GM19452 (cell line): ENCODE measurements at regions not wholly inside any gene's neighbourhood (a gene's known extent, or its start where the extent isn't known, plus 50 kb on each side); places are given as distances from the start of the nearest gene placed in this dataset.
"Not testable (repeated sequence)": the region's sequence is repeated elsewhere in the genome, so short reads cannot be mapped to it uniquely, and the experiment has no call there.

Experiments used
- ATAC-seq: cut with Tn5 transposase; IDR thresholded peaks from one replicate; pipeline ENCODE4 v1.9.1; 2021; ENCODE audit not compliant: unreplicated experiment

GRCh38 chr2:219726916-219727315 is 99.5 kb downstream of the SLC4A3 start:
- ATAC-seq: no peak

DNA sequence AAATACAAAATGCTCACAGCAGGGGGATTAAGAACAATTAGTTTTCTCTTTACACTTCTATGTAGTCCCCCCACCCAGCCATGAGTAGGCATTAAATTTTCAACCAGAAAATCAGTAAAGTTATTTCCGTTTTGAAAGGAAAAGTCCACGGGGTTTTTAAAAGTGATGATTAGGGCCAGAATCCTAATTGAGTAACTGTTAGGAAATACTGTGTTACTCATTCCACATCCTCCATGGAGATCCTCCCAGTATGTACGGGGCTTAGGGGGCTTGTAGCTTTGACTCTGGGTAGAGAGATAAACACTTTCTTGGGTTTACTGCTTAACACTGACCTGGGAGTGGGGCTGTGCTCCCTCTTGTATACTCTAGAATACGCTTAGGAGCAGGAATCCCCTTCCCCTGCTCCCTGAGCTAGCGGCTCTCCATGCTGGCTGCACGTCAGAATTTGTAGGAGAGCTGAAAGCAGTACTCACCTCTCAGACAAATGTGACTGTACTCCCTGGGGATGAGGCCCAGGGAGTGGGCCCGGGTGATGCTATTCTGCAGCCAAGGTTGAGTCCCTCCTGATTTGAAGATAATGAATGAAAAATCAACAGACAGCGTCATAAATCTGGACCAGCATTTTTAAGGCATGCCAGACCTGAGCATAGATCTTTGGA is 100.5 kb downstream of the SLC4A3 start:
- ATAC-seq: no peak

- ATAC-seq: no peak
Observed at GRCh38 chr2:219728991-219729487, 101.6 kb downstream of the SLC4A3 start.

GRCh38 chr2:219731173-219731572 is 103.7 kb downstream of the SLC4A3 start:
- ATAC-seq: no peak

DNA sequence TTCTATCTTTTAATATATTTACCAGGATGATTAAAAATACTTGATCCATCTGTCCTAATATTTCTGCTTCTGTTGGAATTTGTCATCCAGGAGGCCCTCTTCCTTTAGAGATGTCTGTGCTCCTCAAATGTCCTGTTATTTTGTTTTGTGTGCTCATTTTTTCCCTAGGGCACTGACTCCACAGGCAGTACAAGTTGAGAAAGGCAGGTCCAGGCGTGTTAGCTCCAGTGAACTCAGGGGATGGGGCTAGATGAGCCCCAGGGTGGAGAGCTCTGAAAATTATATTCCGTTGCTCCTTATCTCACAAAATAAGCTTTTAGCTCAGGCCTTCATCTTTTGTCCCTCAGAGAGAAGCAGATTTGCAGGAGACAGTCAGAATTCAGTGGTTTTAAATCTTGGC is 105.7 kb downstream of the SLC4A3 start:
- ATAC-seq: no peak

GRCh38 chr2:219733746-219734145 is 106.3 kb downstream of the SLC4A3 start:
- ATAC-seq: no peak

DNA sequence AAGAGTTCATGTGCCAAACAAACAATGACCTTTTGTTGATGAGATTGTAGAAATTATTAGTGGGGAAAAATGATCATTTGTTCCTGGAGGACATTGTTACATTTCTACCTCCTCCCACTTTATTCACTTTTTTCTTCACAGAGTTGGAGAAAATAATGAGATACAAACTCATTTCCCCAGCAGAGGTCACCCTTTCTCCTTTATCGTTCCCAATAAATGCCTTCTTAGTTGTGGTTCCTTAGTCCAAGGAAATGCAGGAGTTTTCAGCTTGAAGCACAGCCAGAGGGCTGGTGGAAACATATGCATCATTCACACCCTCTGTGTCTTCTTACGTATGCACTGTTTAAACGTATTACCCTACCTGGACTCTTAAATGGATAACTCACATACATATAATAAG is 108.8 kb downstream of the SLC4A3 start:
- ATAC-seq: no peak

DNA sequence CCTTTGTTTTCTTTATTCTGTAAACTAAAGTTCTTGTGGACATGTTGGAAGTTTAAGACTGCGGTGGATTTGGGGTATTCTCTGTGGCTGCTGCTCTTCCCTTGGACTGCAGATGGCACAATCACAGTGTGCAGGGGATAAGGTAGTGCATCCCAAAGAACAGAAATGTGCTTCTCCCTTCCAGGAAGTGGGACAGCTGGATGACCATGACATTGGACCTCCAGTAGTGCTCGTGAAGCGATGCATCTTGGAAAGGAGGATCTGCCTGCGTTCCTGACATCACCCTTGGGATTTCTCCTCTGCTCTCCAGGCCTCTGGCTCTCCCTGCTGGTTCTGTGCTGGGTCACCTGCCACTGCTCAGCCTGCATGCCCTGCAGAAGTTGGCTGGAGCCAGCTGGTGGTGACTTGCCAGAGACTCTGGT is 109.9 kb downstream of the SLC4A3 start:
- ATAC-seq: no peak

GRCh38 chr2:219739066-219739465 is 111.6 kb downstream of the SLC4A3 start:
- no peak for ATAC-seq

- ATAC-seq: no peak
Observed at GRCh38 chr2:219739866-219740440, 112.5 kb downstream of the SLC4A3 start.

DNA sequence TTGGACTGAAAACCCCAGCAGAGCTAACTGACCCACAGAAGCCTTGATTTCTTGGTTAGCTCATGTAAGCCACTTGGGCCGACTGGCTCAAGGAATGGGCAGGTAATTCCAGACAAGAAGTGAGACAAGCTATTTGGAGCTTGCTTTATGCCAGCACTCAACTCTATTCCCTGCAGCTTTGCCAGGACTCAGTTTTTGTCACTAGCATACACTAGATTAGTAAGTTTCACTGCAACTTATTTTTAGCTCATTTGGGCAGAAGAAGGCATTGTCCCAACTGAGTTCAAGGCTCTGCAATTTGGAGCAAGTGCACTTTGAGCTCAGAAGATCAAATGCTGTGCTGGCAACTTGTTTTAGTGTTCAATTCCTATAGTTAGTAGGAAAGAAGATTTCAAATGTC is 116.1 kb downstream of the SLC4A3 start:
- ATAC-seq: no peak

DNA sequence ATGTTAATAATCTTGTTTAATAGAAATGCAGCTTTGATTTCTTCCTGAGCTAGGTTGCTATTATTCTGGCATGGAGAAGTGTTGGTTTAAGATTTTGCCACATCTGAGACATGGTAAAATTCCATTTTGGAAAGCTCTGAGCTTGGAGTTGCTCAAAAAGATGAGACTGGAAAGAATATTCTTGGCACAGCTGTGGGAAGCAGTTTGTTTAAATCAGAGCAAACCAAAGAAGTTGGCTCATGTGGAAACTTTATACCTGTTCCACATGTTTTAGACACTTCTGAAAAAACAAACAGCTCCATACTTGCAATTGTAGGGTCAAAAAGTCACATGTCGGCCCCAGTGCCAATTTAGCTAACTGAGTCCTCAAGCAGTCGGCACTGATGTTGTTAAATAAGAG is 116.6 kb downstream of the SLC4A3 start:
- ATAC-seq: no peak

DNA sequence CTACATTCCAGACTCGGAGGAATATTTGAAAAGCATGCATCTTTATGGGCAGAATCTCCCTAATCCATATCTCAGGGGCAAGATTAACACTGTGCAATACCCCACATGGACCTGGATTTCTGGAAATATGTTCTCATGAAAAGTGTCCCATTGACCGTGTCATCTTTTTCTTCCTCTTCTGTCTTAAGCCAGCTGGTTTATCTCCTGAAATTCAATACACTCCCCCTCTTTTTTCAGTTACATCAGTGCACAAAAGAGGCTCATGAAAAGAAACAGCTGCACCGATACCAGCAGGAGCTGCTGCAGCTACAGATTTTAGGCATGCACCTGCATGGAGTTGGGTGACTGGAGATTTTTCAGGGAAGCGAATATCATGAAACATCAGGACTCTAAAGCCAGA is 117.2 kb downstream of the SLC4A3 start:
- ATAC-seq: no peak

- ATAC-seq: no peak
Observed at GRCh38 chr2:219747637-219748036, 120.2 kb downstream of the SLC4A3 start.

DNA sequence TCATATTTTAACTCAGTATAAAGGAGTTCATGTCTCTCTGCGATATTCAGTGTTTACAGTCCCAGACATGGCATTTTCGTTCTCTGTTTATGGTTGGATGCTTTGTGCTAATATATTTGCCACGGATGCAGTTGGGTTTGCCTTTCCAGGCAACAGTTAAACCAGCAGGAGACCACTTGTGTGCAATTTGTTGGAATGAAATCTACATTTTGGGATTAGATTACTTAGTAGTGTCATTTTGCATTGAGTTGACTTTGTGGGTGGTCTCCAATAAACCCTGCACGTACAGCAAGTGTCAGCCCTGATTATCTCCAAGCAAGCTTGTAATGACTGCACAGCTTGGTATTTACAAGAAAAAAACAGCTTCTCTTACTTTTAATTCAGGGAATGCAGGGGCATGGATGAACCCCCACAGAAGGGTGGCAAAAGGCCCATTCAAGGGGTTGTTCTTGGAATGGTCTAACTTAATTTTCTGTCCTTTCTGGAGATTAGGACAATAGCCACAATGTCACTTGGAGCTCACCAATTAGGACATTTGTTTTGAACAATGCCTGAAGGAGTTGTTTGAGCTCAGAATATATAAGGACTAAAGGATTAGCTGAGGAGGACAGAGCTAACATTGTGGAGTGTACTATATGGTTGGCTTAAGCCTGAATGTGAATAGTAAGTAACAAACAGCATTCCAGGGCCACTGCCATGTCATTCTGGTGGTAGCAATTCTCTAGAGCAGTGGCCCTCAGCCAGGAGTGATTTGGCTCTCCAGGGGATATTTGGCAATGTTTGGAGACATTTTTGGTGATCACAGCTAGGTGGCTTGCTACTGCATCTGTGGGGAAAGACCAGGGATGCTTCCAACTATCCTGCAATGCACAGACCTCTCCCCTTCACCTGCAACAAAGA is 121.5 kb downstream of the SLC4A3 start:
- no peak for ATAC-seq

GRCh38 chr2:219751121-219751520 is 123.7 kb downstream of the SLC4A3 start:
- not testable (repeated sequence) for ATAC-seq

- ATAC-seq: no peak
Observed at GRCh38 chr2:219752726-219753125, 125.3 kb downstream of the SLC4A3 start.

DNA sequence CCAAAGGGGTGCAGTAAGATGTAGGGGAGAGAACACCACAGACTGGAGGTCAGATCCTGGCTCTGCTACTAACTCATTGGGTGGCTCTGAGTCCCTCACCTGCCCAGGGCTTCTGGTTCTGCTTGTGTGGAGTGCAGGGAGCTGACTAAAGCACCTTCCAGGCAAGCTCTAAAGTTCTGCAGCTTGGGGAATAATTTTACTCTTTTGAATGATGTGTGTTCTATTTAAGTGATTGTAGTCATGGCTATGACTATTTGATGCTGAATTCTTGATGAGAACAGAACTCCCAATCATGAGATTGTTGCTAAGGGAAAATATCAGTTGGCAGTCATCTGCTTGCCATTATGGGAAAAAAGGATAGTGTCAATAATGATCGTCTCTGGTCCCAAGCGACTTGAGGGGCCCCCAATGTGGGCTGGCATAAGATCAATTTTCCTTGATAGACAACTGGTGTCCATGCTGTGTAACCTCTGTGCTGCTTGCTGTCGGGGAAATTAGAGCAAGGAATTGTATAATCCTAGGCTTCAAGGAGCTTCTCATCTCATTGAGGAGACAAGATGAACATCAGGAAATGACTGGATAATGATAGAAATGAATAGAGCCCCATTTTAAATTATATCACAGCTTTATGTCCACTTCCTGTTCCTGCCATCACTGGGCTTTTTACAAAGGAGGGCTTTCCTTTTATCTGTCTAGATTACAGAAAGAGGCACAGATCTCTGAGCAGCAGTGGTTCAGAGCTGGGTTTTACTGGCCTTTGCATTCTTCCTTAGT is 131.7 kb downstream of the SLC4A3 start:
- no peak for ATAC-seq

DNA sequence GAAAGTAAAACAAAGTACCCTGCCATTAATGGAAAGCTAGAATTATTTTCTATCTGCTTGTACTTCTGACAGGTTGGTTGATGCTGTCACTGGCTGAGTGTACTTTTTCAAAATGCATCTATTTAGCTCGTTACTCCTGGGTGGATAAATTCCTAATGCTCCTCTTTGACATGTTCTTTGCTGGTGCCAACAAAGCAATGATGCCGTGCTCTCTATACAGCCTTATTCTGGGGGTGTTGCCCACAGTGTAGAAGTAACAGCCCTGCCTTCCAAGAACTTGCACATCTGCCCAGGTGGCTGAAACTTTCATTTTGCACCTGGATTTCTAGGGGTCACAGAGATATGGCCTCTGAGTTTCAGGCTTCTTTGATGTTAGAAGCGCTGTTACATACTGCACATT is 132.4 kb downstream of the SLC4A3 start:
- no peak for ATAC-seq

DNA sequence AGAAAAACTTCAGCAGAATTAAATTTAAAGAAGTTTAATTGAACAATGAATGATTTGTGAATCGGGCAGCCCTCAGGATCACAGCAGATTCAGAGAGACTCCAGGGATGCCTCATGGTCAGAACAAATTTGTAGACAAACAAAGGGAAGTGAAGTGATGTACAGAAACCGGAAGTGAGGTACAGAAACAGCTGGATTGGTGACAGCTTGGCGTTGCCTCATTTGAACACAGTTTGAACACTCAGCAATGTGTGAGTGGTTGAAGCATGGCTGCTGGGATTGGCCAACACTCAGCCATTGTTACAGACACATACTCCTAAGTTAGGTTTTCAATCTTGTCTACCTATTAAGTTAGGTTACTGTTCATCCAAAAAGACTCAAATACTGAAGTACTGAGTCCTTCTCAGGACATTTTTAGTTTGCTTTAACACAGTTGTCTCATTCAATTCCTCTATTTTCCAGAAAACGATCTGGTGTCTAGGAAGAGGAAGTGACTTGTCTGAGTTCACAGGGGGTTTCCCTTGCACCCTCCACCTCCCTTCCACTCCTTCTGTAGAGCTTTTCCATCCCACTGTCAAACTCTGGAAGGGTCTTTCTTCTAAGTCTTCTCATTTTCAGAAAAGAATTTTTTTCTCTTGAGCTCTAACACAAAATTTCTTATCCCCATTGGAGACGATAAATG is 137.9 kb downstream of the SLC4A3 start:
- ATAC-seq: no peak

GRCh38 chr2:219766658-219767057 is 139.2 kb downstream of the SLC4A3 start:
- no peak for ATAC-seq
